ENCODE measurements at regions not wholly inside any gene's neighbourhood (a gene's known extent, or its start where the extent isn't known, plus 50 kb on each side); places are given as distances from the start of the nearest gene placed in this dataset.

DNA sequence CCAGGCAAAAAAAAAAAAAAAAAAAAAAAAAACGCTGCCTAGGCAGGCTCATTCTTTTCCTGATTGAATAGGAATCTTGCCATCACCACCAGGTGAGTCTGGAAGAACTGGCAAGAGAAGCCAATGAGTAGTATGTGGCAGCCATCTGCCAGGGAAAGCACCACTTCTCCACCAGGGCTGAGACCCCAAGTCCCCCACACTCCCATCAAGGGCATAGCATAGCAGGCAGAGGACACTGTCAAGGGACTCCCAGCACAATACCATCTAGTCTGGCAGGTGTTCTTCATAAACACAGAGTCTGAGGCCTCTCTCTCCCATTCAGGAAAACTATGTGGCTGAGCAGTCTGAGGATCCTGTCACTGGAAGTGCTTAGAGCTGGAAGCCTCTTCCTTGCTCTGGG is 538.1 kb upstream of the DSEL start:
- TF ChIP-seq, protein P1, sequence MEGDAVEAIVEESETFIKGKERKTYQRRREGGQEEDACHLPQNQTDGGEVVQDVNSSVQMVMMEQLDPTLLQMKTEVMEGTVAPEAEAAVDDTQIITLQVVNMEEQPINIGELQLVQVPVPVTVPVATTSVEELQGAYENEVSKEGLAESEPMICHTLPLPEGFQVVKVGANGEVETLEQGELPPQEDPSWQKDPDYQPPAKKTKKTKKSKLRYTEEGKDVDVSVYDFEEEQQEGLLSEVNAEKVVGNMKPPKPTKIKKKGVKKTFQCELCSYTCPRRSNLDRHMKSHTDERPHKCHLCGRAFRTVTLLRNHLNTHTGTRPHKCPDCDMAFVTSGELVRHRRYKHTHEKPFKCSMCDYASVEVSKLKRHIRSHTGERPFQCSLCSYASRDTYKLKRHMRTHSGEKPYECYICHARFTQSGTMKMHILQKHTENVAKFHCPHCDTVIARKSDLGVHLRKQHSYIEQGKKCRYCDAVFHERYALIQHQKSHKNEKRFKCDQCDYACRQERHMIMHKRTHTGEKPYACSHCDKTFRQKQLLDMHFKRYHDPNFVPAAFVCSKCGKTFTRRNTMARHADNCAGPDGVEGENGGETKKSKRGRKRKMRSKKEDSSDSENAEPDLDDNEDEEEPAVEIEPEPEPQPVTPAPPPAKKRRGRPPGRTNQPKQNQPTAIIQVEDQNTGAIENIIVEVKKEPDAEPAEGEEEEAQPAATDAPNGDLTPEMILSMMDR (IDR thresholded peaks at IDR 0.05; ENCODE audit: low read depth, low read length), result no peak
- no peak for TF ChIP-seq EZH2phosphoT487 (IDR thresholded peaks at IDR 0.05; ENCODE audit: low read depth)

Measured in OCI-LY3 (cell line).